H1 (cell line): ENCODE measurements at regions not wholly inside any gene's neighbourhood (a gene's known extent, or its start where the extent isn't known, plus 50 kb on each side); places are given as distances from the start of the nearest gene placed in this dataset.
A peak's percentile ranks its signal among the peaks of the same experiment; 100 is the strongest.

ENCODE experiments used
- CTCF ChIA-PET: fragments of 300-600 bp; sonication (Branson Sonifier 250); formaldehyde crosslinking; loops from one replicate; lab custom pipeline; 2021; ENCODE audit not compliant: partially characterized antibody; lab: Charles Lee
- POLR2A ChIA-PET: fragments of 300-600 bp; sonication (Branson Sonifier 250); formaldehyde crosslinking; loops from one replicate; lab custom pipeline; 2021; ENCODE audit warnings: inconsistent platforms; ENCODE audit not compliant: partially characterized antibody; lab: Charles Lee
- DNase-seq, 2 experiments: peaks; one replicate each; pipeline versions ENCODE4 v3.0.0 to v3.0.0-alpha.2; 2010 to 2022; ENCODE audit warnings: low spot score in 2 of 2, low read depth in 1 of 2, mixed read lengths in 1 of 2
- FAIRE-seq: peaks from 2 replicates; lab custom pipeline; 2011; peaks lifted over from hg19 to GRCh38; lab: Jason Lieb, UNC
- H2AFZ ChIP-seq: 2 replicates; pipeline ENCODE4 v1.8.1; 2012; ENCODE audit warnings: low read length, inconsistent platforms
- H2AK5ac ChIP-seq: 2 replicates; pipeline ENCODE4 v1.6.1; 2013; ENCODE audit warnings: low read depth, low read length
- H2BK120ac ChIP-seq: replicated peaks from 2 replicates; pipeline ENCODE3; 2013; ENCODE audit warnings: low read depth, low read length, inconsistent platforms
- H2BK12ac ChIP-seq: 2 replicates; pipeline ENCODE4 v1.6.1; 2013; ENCODE audit warnings: low read depth, low read length
- H2BK15ac ChIP-seq: 2 replicates; pipeline ENCODE4 v1.6.1; 2013; ENCODE audit warnings: low read length
- H2BK20ac ChIP-seq: 2 replicates; pipeline ENCODE4 v1.6.1; 2013; ENCODE audit warnings: low read length
- H2BK5ac ChIP-seq: 2 replicates; pipeline ENCODE4 v1.6.1; 2013; ENCODE audit warnings: low read depth, low read length
- H3K14ac ChIP-seq: 2 replicates; pipeline ENCODE4 v1.6.1; 2013; ENCODE audit warnings: inconsistent platforms; ENCODE audit not compliant: insufficient read length
- H3K18ac ChIP-seq: 2 replicates; pipeline ENCODE4 v1.6.1; 2013; ENCODE audit warnings: low read length; ENCODE audit errors: extremely low read depth
- H3K23ac ChIP-seq: 2 replicates; pipeline ENCODE4 v1.6.1; 2013; ENCODE audit warnings: inconsistent platforms; ENCODE audit not compliant: insufficient read length
- H3K23me2 ChIP-seq: 2 replicates; pipeline ENCODE4 v1.6.1; 2013; ENCODE audit warnings: low read depth, low read length
- H3K27ac ChIP-seq: 2 replicates; pipeline ENCODE4 v1.6.1; 2011; ENCODE audit warnings: low read depth, low read length, inconsistent platforms
- H3K27me3 ChIP-seq, 4 experiments: replicated peaks in 1 of 4; 1 replicate in 1 of 4; 2 replicates in 3 of 4; pipeline versions ENCODE4 v1.6.1 to v1.8.1; 2011 to 2013; ENCODE audit warnings: low read length in 3 of 4, mild to moderate bottlenecking in 3 of 4, inconsistent platforms in 2 of 4, mixed read lengths in 2 of 4, moderate library complexity in 1 of 4; ENCODE audit not compliant: control insufficient read depth in 3 of 4, insufficient read depth in 3 of 4; ENCODE audit errors: extremely low read depth in 1 of 4
- H3K36me3 ChIP-seq, 4 experiments: 2 replicates each; pipeline versions ENCODE4 v1.6.1 to v1.8.1; 2011 to 2013; ENCODE audit warnings: mild to moderate bottlenecking in 4 of 4, low read length in 3 of 4, moderate library complexity in 2 of 4, control low read depth in 1 of 4, inconsistent platforms in 1 of 4; ENCODE audit not compliant: insufficient read depth in 4 of 4, control insufficient read depth in 2 of 4
- H3K4ac ChIP-seq: replicated peaks from 2 replicates; pipeline ENCODE3; 2013; ENCODE audit warnings: low read length, low read depth, mixed read lengths, inconsistent platforms; ENCODE audit not compliant: insufficient read length
- H3K4me1 ChIP-seq, 4 experiments: replicated peaks in 1 of 4; 1 replicate in 1 of 4; 2 replicates in 3 of 4; pipeline versions ENCODE4 v1.6.1 to v1.8.1; 2011 to 2013; ENCODE audit warnings: low read length in 3 of 4, inconsistent platforms in 2 of 4, mixed read lengths in 1 of 4; ENCODE audit not compliant: insufficient read depth in 4 of 4, control insufficient read depth in 3 of 4
- H3K4me2 ChIP-seq, 2 experiments: 2 replicates each; pipeline versions ENCODE4 v1.6.1 to v1.8.1; 2011 to 2013; ENCODE audit warnings: low read depth in 2 of 2, low read length in 2 of 2, control low read depth in 1 of 2, inconsistent platforms in 1 of 2, mild to moderate bottlenecking in 1 of 2; ENCODE audit not compliant: insufficient read depth in 1 of 2
- H3K4me3 ChIP-seq, 4 experiments: fragments of 200-600, 300-600 bp in 1 of 4; sonication (generic), shearing (Covaris generic), sonication (Bioruptor Twin) in 1 of 4; 2 replicates each; pipeline versions ENCODE4 v1.5.1 to v1.8.1; 2011 to 2016; ENCODE audit warnings: low read length in 4 of 4, low read depth in 3 of 4, control low read depth in 2 of 4, inconsistent platforms in 2 of 4, mild to moderate bottlenecking in 2 of 4, mixed read lengths in 1 of 4, moderate library complexity in 1 of 4; ENCODE audit not compliant: insufficient read depth in 2 of 4; ENCODE audit errors: extremely low read depth in 1 of 4
- H3K56ac ChIP-seq: replicated peaks from 2 replicates; pipeline ENCODE3; 2013; ENCODE audit warnings: low read depth, mild to moderate bottlenecking, mixed read lengths, low read length, inconsistent platforms; ENCODE audit not compliant: insufficient read length
- H3K79me1 ChIP-seq: 2 replicates; pipeline ENCODE4 v1.6.1; 2013; ENCODE audit warnings: low read depth, low read length, control low read depth
- H3K79me2 ChIP-seq, 2 experiments: 2 replicates each; pipeline versions ENCODE4 v1.6.1 to v1.8.1; 2012 to 2013; ENCODE audit warnings: low read length in 2 of 2, mild to moderate bottlenecking in 2 of 2, inconsistent platforms in 1 of 2; ENCODE audit not compliant: insufficient read depth in 2 of 2, control insufficient read depth in 1 of 2
- H3K9ac ChIP-seq, 4 experiments: replicated peaks in 1 of 4; 1 replicate in 1 of 4; 2 replicates in 3 of 4; pipeline versions ENCODE4 v1.6.1 to v1.8.1; 2011 to 2013; ENCODE audit warnings: low read depth in 3 of 4, low read length in 3 of 4, control low read depth in 2 of 4, mild to moderate bottlenecking in 2 of 4, moderate library complexity in 2 of 4, inconsistent platforms in 1 of 4; ENCODE audit errors: extremely low read depth in 1 of 4
- H3K9me3 ChIP-seq, 2 experiments: 2 replicates each; pipeline versions ENCODE4 v1.6.1 to v1.8.1; 2012 to 2013; ENCODE audit warnings: mild to moderate bottlenecking in 2 of 2, moderate library complexity in 2 of 2, control low read depth in 1 of 2, inconsistent platforms in 1 of 2, low read depth in 1 of 2, low read length in 1 of 2, mixed read lengths in 1 of 2; ENCODE audit not compliant: insufficient read depth in 2 of 2
- H4K20me1 ChIP-seq, 2 experiments: replicated peaks in 1 of 2; 2 replicates each; pipeline versions ENCODE3 to v1.8.1; 2011 to 2013; ENCODE audit warnings: inconsistent platforms in 2 of 2, low read length in 2 of 2, mild to moderate bottlenecking in 1 of 2; ENCODE audit not compliant: insufficient read depth in 2 of 2, control insufficient read depth in 1 of 2
- H4K5ac ChIP-seq: 2 replicates; pipeline ENCODE4 v1.6.1; 2013; ENCODE audit warnings: low read length, low read depth, mixed read lengths, inconsistent platforms; ENCODE audit not compliant: insufficient read length
- H4K8ac ChIP-seq: 2 replicates; pipeline ENCODE4 v1.8.0; 2013; ENCODE audit warnings: mild to moderate bottlenecking, moderate library complexity, low read length, inconsistent platforms; ENCODE audit not compliant: insufficient read depth; ENCODE audit errors: extremely low read depth
- H4K91ac ChIP-seq: replicated peaks from 2 replicates; pipeline ENCODE3; 2013; ENCODE audit warnings: low read length, mixed read lengths, inconsistent platforms; ENCODE audit not compliant: insufficient read length
- KDM1A ChIP-seq: fragments of 200-600, 300-600 bp; sonication (generic); IDR thresholded peaks from 2 replicates; pipeline ENCODE4 v1.7.1; 2016; ENCODE audit warnings: mild to moderate bottlenecking, low read length, borderline replicate concordance
- ZNF274 ChIP-seq: IDR thresholded peaks from 2 replicates; pipeline ENCODE4 v1.7.0; 2012; ENCODE audit warnings: low read length, borderline replicate concordance; ENCODE audit errors: extremely low read depth
- WGBS, 2 experiments: shearing (Covaris generic) in 1 of 2; methylation state at CpG; one replicate each; pipeline versions ENCODE4 v1.1.6 to v1.1.7; 2013 to 2015; ENCODE audit warnings: low lambda C conversion rate in 2 of 2, mixed read lengths in 2 of 2, inconsistent platforms in 1 of 2, low coverage in 1 of 2, missing lambda C conversion rate in 1 of 2; ENCODE audit not compliant: insufficient replicate concordance in 2 of 2, insufficient coverage in 1 of 2, insufficient read length in 1 of 2; ENCODE audit errors: extremely low coverage in 1 of 2, missing lambda C conversion rate in 1 of 2; 5-methylcytosine and 5-hydroxymethylcytosine counted together

DNA sequence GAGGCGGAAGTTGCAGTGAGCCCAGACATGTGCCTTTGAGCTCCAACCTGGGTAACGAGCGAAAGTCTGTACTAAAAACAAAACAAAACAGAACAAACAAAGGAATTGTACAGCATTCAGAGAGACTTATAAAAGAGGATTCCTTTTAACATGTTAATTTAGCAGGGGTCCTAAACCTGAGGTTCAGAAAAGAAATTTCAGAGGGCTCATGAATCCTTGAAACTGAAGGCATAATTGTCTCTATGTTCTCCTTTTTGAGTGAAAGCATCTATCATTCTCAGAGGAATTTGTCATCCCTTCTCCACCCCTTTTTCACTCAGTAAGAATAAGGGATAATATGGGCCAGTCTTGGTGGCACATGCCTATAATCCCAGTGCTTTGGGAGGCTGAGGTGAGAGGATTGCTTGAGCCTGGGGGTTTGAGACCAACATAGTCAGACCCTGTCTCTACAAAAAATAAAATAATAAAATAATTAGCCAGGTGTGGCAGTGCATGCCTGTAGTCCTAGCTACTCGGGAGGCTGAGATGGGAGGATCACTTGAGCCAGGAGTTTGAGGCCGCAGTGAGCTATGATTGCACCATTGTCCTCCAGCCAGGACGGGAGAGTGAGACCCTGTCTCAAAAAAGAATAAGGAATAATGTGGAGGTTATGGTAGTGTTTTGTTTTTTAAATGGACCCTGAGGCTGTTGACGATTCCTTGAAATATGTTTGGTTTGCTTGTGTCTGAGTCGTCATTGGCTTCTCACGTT, 309.1 kb upstream of the C2CD4B start:
- no peaks in the 10 kb centered on the region for H3K79me2 ChIP-seq
- FAIRE-seq = no peak
- H3K14ac ChIP-seq = no peak overlapping the region
- no peak overlapping the region for H4K5ac ChIP-seq
- no peak overlapping the region for H2AK5ac ChIP-seq
- H2BK12ac ChIP-seq = no peak overlapping the region
- H2BK15ac ChIP-seq = no peak overlapping the region
- H4K8ac ChIP-seq = no peak overlapping the region
- 0 out of 2 replicates have a peak overlapping the region, but pooled peaks have one; percentile 50 for H2BK20ac ChIP-seq
- ChIA-PET POLR2A (no interaction called here), CTCF (interaction anchor here (1.0 to 1.3 kb wide), 3 partner anchors 9 to 76 kb away, joined by 3 to 4 read pairs (median 3); no protein-coding TSS in a partner anchor)
- no peak overlapping the region for H2BK120ac ChIP-seq
- no peak overlapping the region for H3K4me3 ChIP-seq
- no peaks in the 10 kb centered on the region for H3K27me3 ChIP-seq
- H3K9me3 ChIP-seq = no peaks in the 10 kb centered on the region
- peaks cover 3% of the 10 kb centered on the region; the same call in 1 of the 2 replicates for H3K79me1 ChIP-seq
- H3K36me3 ChIP-seq = no peaks in the 10 kb centered on the region
- H4K91ac ChIP-seq = no peak overlapping the region
- H3K4me2 ChIP-seq = peak overlapping the region in 1 of 2 experiments; percentile 18; a peak in 1 of 4 replicates
- no peak for DNase-seq
- H3K56ac ChIP-seq = no peak overlapping the region
- TF ChIP-seq ZNF274 = no peak
- TF ChIP-seq KDM1A = peak; percentile 43; the same call in 1 of the 2 replicates
- TF ChIP-seq, all 59 proteins: peak for 1
- Histone ChIP-seq H3K23ac (no peak overlapping the region), H2AFZ (no peak overlapping the region), H3K9ac (no peak overlapping the region), H2BK5ac (no peak overlapping the region), H3K4ac (no peak overlapping the region), H3K23me2 (no peaks in the 10 kb centered on the region), H3K18ac (no peak overlapping the region), H3K4me1 (peaks cover 2 to 14% (median 9%) of the 10 kb centered on the region in 4 experiments), H3K27ac (no peak overlapping the region), H4K20me1 (no peaks in the 10 kb centered on the region)
- 74% methylated on average over 9 of the region's 9 CpGs; no CpG with 5 or more reads in 1 of the 2 experiments for WGBS, 2 experiments
